HG03139 (cell line): ENCODE measurements at regions not wholly inside any gene's neighbourhood (a gene's known extent, or its start where the extent isn't known, plus 50 kb on each side); places are given as distances from the start of the nearest gene placed in this dataset.

Experiments used
- ATAC-seq: cut with Tn5 transposase; IDR thresholded peaks from one replicate; pipeline ENCODE4 v1.9.1; 2021; ENCODE audit not compliant: unreplicated experiment

DNA sequence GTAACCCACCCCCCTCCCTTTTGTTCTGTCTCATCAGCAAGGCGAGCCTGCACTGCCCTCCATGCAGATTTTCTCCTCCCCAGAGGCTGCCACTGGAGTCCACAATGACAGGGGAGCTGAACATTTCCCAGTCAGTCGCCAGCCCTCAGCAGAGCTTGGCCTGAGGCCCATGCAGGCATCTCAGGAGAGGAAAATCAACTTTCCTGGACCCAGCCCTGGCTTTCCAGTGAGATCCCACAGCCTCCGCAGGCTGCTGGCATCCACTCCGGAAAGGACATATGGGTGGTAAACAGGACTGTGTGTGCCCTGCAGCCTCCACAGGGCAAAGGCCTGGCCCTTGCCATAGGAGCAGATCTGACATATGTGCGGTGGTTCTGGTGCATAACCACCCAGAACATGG is 253.8 kb downstream of the TNS1 start:
- no peak for ATAC-seq

DNA sequence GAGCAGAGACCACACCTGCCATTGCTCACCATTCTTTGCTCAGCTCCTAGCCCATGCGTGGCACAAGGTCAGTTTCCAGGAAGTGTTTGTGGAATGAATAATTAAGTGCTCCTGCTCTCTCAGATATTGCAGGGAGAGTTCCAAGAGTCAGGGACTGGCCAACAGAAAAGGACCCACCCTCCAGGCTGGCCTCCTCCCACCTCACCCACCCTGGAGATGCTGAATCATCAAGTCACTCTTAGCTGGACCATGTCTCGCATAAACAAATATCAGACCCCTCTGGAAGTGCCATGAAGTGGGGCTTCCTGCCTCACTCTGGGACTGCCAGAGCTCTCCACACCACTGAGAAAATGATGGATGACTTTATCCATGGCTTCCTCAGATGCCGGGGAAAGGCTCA is 256.0 kb downstream of the TNS1 start:
- no peak for ATAC-seq

DNA sequence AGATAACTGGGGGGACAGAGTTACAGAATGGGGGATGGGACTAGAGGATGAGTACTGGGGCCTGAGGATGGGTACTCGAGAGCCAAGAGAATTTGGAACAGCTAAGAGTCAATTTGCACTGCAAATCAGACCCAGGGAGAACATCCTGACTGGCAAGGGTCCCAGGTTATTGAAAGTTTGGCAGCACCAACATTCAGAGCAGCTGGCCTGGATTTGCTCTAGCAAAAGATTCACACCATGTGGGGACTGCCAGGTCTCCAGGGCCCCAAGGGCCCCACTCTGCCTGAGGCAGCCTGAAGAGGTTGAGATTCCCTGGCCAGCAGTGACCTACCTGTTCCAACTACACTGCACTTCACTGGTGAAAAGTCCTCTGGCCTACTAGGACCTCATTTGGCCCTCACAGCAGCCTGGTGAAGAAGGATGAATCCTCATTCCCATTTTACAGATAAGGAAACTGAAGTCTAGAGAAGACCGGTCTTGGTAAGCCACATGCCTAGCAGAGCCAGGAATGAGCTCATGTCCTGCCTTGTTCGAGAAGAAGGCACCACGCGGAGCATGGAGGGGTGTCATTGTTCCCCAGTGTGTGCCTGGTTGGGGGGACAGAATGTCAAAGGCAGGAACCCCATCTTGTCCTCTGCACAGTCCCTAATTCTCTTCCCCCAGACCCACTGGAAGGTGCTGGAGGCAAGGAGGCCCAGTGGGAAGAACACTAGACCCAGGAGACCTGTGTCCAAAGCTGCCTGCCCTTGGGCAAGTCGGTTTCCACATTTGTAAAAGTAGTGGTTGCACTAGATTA is 258.6 kb downstream of the TNS1 start:
- ATAC-seq: no peak

DNA sequence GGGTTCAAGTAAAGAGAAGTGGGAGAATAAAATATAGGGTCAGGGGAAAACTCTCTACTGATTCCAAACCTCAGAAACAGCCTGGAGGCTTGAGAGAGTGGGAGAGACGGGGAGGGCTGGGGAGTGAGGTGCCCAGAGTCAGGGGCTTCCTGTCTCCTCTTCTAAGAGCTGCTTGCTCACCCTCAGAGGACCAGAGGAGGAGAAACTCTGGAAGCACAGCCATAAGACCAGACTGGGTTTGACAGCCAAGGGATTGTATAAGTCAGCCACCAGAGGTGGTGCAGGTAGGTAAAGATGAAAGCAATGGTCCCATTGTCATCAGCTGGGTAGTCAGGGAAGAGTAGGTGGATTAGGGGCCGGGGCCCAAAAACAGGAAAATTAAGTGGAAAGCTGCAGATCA is 259.4 kb downstream of the TNS1 start:
- no peak for ATAC-seq

DNA sequence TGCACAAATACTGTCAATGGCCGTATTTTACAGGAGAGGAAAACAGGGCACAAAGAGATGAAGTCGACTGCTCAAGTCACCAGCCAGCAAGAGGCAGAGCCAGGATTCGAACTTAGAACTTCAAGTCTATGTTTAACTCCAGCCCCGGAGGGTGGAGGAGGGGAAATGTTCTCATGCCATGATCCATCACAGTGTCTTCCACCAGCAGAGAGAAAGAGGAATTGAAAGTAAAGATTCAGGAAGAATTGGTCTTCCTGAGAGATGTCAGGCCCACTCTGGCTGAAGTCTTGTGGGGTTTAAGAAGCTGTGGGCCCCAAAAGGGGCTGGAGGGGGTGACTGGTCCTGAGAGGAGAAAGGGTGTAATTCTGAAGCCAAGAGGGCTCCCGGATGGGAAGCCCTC is 260.0 kb downstream of the TNS1 start:
- ATAC-seq: no peak

DNA sequence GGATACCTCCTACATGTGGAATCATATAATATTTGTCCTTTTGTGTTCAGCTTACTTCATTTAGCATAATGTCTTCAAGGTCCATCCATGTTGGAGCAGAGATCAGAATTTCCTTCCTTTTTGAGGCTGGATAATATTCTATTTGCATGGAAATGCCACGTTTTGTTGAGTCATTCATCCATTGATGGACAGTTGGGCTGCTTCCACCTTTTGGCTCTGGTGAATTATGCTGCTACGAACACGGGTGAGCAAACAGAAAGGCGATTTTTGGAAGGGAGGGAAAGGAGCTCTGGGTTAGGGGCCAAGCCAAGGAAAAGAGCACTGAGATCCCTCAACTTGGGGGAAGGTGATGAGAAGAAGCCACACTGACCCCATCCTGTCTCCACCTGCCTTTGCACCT is 260.5 kb downstream of the TNS1 start:
- ATAC-seq: no peak

DNA sequence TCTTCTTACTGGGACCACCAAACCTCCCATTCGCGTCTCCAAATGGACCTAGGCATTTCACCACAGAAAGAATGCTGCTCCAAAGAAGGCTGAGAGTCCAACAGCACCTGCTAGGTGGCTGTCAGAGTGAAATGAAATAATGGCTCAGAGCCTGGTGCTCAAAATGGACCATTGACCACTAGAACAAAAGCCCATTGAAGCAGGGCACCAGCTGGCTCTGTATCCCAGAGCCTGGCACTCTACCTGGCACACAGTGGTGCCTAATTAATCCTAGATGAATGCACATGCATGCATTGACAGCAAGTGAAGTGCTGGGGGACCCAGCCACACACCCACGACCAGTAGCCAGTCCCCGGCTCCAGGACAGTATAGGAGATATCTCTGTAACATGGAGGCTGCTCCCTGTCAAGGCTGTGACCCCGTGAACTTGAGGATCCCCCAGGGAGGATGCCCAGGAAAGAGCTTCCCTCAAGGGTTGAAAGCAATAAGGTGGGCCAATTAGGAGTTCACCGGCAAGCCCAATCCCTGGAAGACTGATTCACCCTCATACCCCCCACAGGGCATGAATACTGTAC is 261.3 kb downstream of the TNS1 start:
- ATAC-seq: no peak

DNA sequence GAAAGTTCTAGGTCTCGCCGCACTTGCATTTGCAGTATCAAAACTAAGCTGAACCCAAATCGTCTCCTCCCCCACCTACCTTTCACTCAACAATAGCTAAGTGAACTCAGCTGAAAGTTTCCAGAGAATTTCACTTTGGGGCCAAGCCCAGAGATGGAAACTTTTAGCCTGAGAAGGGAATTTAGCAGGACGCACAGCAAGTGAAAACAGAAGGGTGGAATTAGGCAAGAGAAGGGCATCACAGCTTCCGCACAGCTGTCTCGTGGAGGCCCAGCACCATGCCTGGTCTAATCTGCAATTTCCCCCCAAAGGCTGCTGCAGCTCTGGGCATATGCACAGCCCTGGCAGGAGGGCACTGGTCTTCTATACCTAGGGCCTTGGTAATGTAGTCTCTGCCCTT is 262.0 kb downstream of the TNS1 start:
- no peak for ATAC-seq

DNA sequence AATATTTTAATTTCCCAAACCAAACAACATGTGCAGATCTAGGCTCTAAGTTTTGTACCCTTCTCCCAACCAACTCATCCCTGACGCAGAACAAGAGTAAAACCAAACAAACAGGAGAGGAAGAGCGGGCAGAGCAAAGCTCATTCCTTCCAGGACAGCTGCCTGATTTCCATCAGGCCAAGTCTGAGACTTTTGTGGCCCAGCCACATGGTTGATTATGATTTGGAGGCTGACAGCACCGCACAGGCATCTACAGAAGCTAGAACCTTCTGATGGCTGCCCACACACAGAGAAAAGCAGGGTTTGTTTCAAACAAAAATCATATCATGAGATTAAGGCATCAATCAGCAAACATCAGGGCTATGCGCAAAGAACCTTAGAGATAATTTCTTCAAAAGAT is 262.6 kb downstream of the TNS1 start:
- ATAC-seq: no peak

DNA sequence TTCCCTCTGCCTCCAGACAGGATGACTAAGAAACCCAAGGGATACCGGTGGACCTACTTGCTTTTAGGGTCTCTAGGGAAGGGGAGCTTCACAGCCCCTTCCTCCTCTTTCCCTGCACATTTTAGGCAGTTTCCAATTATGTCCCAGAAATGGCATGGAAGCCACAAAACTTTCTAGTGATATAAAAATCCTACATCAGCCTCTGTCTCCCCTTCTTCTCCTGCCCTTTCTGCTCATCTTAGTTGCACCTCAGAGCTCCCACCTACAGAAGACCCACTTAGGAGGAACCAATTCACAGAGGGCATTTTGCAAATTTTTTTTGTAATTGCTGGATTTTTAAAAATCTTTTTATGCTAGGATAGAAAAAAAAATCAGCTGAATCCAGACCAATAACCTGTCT is 263.1 kb downstream of the TNS1 start:
- ATAC-seq: no peak

DNA sequence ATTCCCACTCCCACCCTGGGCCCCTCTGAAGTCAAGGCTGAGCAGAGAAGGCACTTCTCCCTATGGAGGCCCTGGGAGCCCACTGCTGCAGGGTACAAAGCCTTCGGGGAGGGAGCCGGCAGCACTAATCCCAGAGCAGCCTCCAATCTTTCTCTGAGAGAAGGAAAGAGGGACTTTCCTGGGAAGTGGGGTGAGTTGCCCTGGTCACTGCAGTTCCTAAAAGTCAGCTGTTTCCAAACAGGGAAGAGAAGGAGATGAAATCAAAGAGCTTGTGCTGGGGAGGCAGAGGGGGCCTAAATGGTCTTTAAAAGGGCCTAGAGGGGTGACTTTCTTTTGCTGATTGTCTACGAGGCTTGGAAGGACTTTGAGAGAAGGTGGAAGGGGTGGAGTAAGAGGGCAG is 264.7 kb downstream of the TNS1 start:
- ATAC-seq: no peak

DNA sequence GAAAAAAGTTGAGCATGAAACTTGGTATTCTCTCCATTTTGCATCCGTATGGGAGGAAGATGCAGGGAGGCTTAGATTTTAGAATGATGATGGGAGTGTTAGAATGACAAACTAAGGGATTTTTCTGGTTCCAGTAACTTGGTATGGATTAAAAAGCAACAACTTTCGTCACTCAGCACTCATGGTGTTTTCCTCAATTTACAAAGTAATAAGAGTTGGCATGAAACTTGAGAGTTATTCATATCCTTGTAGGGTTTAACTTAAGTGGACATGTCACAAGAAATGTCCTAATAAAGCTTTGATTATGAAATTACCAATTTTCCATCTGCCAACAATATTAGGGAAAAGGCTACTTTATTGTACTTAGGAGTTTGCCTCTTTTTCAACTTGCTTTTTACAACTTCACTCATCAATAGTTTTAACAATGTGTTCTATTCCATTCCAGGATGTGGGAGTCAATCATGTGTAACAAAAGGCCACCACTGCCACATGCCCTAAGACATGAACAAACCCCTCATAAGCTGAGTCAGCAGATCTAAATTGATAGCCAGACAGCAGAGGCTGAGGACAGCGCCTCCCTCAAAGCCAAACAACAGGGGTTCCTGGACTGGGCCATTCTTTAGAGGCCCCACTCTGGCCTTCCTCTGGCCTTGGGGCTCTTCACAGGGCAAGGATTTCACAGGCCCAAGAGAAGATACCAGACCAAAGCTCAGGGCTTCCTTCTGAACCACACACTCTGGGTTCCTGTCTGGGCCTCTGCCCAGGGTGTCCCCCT is 265.8 kb downstream of the TNS1 start:
- no peak for ATAC-seq

DNA sequence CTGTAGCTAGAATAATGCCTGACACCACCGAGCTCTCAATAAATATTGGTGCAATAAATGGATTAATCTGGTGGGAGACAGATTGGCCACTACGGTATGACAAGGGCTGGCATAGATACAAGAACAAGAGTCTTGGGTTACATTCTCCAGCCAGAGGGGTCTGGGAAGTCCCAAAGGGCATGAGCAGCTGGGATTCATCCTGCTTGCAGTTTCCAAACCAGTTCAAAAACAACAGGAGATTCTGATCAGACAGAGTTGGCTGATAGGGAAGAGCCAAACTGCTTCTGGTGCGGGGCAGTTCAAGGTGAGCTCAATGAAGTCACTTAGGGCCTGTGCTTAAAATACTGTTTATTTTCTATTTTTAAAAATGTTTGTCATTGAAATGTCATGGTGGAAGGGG is 266.9 kb downstream of the TNS1 start:
- ATAC-seq: no peak

DNA sequence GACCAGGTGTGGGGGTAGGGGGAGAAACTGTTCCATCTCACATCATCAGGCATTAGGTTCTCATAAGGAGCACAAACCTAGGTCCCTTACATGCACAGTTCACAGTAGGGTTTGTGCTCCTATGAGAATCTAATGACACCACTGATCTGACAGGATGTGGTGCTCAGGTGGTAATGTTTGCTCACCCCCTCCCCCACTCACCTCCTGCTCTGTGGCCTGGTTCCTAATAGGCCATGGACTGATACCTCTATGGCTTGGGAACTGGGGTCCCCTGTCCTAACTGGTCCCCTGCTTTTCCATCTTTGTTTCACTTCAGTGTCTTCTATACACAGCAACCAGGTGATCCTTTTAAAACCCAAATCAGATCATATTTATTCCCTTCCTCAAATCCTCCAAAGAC is 267.8 kb downstream of the TNS1 start:
- ATAC-seq: no peak

DNA sequence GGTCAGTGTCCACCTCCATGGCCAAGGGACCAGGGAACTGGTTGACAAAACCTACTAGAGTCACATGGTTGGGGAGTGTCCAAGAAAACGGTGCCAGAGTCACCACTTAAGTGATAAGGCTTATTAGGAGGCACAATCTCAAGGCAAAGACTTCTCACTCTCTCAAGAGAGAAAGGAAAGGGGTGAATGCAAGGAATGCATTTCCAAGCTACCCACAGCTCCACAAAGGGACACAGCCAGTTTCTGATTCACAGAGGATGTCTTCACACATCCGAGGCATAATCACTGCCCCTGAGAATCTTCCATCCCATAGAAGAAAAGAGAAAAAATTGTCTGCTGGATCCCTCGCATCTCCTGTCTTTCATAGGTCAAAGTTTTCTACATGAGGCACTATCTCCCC is 269.3 kb downstream of the TNS1 start:
- no peak for ATAC-seq

DNA sequence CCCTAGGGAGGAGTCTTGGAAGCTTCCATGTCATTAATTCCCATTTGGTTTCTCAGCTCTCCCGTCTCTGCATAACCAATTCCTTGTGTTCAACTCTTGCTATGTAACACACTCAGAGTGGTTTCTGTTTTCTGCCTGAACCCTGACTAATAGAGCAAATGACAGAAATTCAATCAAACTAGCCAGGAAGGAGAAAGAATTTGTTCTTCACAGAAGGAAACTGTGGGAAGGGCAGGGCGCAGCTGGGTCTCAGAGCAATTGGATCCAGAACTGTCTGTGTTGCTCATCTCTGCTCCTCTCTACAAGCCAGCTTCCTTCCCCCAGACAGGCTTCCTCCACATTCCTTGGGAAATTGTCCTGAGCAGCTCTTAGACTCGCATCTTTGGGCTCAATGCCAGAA is 269.8 kb downstream of the TNS1 start:
- ATAC-seq: no peak

DNA sequence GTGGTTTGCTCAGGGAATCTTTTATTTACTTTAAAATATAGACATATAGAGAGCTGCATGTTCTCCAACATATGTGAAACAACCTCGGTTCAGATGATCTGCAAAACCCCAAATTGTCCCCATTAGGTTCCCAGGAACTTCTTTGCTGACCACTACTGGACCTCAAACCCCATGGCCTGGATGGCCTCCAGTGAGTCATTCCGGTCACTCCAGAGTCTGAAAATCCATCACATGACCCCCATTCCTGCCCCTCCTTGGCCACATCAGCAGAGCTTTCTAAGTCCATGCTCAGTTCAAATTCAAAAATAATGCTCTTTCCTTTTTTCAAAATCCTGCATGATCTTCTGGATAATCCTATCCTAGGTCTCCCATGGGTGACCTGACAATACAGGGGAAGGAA is 271.0 kb downstream of the TNS1 start:
- ATAC-seq: no peak

DNA sequence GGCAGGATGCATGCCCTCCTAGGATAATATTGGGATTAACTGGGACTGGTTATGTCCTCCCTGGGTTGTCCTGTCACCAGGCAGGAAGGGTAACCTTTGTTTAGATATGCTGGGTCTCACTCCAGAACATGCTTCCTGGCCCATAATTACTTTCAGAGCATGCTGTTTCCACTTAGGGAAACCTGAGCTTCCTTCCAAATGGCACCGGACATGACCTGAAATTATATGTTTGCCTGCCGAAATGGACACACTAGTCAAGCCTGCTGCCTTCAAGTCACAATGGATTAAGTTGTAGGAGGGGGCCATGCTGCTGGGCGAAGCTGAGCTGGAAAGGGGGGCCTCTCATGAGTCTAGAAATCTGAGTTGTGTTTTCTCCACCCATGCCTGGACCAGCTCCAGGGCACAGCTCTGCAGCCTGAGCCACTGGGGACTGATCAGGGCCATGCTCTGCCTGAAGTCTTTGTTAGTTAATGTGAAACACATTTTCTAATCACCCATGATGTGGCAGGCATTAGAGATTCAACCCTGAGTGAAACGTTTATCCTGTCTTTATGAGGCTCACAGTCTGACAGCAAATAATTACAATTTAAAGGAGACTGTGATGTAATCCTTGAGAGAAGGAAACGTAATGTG is 273.3 kb downstream of the TNS1 start:
- no peak for ATAC-seq

DNA sequence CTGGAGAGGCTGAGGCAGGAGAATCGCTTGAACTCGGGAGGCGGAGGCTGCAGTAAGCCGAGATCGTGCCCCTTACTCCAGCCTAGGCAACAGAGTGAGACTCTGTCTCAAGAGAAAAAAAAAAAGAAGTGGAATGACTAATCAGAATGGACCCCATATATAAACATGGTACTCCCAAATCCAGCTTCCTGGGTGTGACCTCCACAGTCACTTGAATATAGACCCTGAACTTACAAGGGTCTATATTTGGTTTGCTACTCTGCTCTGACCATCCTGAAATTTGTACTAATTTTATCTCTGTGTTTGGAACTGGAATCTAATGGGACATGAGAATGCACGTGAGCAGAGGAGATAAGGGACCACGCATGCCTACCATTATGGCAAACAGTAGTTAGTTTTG is 275.0 kb downstream of the TNS1 start:
- no peak for ATAC-seq

DNA sequence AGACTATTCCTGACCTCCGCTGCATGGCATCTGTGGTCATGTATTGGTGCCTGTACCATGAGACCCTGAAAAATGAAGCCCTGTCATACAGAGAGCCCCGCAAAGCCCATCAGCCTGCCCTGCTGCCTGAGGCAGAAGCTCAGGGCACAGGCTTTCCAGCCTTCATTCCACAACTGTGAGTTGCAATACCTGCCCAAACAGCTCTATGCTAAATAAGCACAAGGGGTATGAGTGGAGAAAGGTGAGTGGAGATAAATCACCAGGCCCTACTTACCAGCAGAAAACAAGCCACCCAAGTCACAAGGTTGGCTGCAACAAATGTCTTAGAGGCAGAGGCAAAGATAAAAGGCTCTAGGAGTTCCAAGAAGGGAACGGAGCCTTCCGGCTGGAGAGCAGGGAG is 277.4 kb downstream of the TNS1 start:
- ATAC-seq: no peak

DNA sequence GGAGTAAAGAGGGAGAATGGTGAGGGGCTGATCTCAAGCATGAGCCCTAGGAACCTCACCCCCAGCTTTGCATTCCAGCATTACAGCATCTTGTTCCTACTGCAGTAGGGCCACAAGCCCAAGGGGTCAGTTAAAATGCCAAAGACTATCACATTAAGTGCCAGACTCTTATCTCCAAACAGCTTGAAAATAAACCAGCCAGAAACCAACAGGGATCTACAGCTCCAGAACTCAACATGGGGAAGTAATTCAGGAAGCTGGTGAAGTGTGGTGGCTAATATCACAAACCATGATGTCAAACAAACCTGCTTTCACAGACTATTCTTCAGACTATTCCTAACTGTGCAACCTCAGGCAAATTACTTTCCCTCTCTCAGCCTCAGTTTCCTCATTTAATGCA is 278.3 kb downstream of the TNS1 start:
- no peak for ATAC-seq

DNA sequence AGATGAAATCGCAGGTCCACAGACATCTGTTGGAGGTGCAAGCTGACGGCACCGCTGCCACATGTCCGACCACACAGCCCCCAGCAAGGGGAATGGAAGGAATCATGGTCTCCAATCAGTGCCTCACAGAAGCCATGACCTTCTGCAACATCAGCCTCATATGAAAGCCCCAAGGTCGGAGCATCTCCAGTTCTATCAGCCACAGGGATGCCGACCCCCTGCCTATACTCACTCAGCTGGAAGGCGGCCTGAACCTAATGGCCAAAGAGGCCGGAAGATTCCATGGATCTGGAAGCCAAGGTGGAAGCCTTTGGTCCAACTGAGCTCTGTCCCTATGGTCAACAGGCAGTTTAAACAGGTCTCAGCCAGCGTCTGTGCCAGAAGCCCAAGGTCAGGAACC is 278.8 kb downstream of the TNS1 start:
- ATAC-seq: no peak
